ENCODE measurements at regions not wholly inside any gene's neighbourhood (a gene's known extent, or its start where the extent isn't known, plus 50 kb on each side); places are given as distances from the start of the nearest gene placed in this dataset.
"Not testable (repeated sequence)": the region's sequence is repeated elsewhere in the genome, so short reads cannot be mapped to it uniquely, and the experiment has no call there.

DNA sequence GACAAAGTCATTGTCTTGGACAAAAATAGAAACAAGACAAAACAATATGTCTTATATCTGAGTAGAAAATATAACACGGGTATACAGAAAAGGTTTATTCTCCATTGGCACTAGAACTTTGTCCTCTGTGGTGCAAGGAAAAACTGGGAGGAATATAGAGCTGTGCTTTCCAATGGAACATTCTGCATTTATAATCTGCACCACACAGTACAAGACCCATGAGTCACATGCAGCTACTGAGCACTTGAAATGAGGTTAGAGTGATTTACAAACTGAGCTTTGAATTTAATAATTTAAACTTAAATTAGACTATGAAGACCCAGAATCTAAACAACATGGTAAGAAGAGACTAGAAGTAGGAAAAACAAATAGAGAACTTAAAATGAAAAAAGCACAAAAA, 86.1 kb downstream of the RAP2A start:
- no peak for DNase-seq (ENCODE audit: low read depth in 1 of 2, low spot score in 1 of 2)

DNA sequence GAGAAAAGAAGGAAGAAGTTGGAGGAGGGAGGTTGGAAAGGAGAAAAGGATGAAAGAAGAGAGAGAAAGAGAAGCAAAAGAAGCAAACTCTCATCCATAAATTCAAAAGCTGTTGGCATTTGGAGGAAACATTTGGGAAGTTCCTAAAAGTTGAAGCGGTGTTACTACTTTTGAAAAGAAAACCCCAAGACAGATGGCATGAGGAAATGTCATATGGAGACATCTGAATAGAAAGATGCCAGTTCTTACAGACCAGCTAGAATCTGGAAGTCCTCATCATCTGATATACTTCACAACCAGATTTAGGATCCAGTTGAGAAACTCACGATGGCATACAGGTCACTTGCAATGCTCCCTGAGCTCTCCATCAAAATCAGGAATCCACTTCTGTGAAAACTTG, 86.9 kb downstream of the RAP2A start:
- DNase-seq (ENCODE audit: low read depth in 1 of 2, low spot score in 1 of 2) = no peak

DNA sequence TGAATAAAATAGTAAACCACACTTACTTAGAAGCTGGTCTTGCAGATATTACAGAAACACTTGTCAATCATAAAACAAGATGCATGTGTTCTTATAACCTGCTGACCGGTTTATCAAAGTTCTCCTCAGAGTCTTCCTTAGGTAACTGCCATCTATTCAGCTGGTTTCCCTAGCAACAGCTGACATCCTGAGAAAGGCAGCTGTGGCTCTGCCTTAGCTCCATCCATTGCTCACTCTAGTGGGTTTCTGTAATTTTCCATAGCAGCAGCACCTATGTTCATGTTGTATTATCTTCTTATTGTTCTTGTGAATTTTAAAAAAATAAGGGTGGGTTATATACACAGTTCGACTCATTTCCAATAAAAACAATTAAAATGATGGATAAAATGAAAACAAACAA, 87.8 kb downstream of the RAP2A start:
- no peak for DNase-seq (ENCODE audit: low read depth in 1 of 2, low spot score in 1 of 2)

DNA sequence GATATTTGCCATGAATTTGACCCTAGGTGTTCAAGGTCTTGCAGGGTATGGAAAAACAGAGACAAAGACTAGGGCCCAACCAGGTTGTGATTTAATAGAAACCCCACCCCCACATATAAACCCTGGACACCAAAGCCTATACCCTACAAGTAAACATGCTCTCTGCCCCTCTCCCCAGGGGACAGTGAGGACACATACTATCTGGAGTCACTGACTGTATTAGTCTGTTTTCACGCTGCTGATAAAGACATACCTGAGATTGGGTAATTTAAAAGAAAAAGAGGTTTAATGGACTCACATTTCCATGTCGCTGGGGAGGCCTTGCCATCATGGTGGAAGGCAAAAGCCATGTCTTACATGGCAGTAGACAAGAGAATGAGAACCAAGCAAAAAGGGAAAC, 88.3 kb downstream of the RAP2A start:
- DNase-seq (ENCODE audit: low read depth in 1 of 2, low spot score in 1 of 2) = no peak

DNA sequence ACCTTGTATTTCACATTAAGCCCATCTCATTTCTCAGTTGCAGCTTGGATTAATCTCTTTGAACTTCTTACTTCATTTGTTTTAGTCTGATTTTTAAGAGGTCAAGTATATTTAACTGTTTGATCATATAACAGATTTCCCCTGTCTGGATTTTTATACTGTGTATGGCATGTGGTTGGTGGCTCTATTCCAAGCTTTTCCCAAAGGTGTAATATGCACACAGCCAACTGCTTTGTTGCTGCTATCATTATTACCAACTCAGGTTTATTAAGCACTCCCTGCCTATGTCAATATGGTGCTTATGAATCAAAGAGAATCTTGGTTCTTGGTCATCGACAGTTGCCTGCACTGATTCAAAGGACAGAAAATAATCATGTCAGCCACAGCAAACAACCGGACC, 92.6 kb downstream of the RAP2A start:
- DNase-seq (ENCODE audit: low read depth in 1 of 2, low spot score in 1 of 2) = no peak

DNA sequence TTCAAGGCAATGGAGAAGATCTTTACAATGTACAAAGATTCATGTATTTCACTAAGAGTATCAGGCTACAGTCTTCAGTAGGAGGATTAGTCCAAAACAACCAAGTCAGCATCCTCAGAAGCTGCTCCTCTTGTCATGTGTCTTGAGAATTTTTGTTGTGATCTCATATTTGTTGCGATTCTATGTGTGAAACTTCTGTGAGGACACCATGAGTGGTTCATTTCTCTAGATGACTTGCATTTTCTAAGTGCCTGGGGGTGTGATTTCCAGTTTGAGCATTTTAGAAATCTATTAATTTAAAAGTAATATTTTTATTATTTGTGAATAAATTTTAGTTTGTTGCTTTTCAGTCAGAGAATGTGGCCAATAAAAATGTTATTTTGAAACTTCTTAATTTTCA, 94.5 kb downstream of the RAP2A start:
- no peak for DNase-seq (ENCODE audit: low read depth in 1 of 2, low spot score in 1 of 2)

DNA sequence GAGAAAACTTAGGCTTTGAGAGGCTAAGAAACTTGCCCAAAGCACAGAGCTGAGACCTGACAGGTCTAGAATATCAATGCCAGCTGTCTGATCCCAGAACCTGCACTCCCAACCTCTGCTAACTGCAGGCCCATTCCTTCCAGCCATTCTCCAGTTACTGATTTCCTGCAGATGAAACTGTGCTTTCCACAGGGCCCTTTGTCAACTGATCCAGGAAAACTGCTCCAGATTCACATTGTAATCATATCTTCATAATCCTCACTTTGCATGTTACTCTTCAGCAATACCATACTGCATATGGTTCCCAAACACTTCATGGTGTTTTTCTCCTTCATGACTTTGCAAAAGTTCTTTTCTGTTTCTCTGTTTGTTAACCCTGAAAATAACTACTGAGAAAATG, 100.6 kb downstream of the RAP2A start:
- no peak for DNase-seq (ENCODE audit: low read depth in 1 of 2, low spot score in 1 of 2)

DNA sequence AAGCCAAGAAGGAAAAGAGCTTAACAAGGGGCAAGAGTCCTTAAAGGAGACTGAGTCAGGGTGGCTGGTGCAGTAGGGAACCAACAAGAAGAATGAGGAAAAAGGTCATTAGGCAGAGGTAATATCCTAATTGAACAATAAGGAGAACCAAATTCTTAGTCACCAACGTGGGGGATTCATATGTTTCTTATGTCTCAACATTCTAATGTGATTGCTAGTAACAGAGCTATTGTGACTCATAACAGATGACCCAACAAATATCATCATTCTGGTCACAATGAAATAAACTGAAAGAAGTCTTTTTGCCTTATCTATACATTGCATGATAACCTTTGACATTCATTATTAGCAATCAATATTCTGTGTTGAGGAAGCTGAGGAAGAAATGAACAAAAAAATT, 101.6 kb downstream of the RAP2A start:
- DNase-seq (ENCODE audit: low read depth in 1 of 2, low spot score in 1 of 2) = no peak

DNA sequence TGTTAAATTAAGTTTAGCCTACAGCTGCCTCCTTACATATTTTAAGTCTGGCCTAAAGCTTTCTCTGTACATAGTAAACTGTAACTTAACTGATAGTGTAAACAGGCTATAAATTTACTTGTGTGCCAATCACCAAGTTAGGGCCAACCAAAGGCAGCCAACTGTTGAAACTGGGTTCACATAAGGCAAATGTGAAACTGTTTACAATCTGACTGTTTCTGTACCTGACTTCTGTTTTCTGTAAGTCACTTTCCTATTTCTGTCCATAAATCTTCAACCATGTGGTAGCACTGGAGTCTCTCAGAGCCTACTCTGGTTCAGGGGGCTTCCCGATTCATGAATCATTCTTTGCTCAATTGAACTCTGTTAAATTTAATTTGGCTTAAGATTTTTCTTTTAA, 103.1 kb downstream of the RAP2A start:
- no peak for DNase-seq (ENCODE audit: low read depth in 1 of 2, low spot score in 1 of 2)

DNA sequence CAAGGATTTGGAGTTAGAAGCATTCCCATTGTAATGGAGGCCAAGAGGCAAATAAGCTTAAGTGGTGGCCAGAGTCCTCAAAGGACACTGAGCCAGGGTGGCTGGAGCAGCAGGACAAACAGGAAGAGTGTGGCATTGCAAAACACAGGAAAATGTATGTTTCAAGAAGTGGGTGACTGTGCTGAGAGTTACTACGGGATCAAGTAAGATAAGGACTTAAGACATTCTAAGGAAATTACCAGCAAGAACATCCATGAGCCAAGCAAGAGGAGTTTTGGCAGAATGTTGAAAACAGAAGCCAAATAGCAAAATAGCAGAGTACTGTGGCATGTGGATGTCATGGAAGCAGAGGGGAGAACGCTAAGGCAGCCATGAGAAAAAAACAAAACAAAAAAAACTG, 104.2 kb downstream of the RAP2A start:
- DNase-seq (ENCODE audit: low read depth in 1 of 2, low spot score in 1 of 2) = no peak

DNA sequence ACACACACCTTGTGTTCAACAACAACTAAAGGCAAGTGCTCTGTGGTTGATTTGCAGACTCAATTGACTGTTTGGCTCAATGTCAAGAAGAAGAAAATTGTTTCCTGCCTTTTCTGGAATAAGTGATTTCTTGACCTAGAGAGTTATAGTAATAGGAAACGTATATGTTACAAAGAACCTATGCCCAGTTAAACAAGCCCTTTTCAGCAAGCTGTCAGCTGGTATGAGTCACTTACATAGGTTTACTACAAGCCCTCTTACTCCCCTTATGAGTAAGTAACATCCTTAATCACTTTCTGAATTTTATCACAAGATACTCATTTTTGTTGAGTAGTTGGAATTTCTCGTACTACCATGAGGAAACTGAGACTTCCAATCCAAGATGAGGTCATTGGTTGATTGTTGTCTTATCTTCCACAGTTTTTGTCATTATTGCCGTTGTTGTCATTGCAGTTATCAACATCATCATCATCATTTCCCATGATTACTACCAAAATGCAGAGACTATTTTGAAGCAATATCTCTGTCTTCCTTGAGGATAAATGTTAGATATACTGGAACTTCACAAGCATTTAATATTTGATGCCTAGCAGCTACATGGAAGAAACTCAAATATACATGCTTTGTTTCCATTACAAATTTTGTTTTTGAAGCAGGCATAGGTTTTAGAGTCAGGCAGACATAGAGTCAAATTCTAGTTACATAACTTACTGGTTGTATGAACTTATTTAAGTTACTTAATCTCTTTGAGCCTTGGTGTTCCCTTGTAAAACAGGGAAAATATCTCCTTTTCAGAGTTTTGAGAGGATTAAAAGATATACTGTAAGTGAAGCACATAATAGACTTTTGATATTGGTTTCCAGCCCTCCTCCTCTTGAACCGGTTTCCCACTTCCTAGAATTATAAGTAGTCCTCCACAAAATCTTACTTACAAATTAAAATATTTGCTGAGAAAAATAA, 106.0 kb downstream of the RAP2A start:
- no peak for DNase-seq (ENCODE audit: low read depth in 1 of 2, low spot score in 1 of 2)

DNA sequence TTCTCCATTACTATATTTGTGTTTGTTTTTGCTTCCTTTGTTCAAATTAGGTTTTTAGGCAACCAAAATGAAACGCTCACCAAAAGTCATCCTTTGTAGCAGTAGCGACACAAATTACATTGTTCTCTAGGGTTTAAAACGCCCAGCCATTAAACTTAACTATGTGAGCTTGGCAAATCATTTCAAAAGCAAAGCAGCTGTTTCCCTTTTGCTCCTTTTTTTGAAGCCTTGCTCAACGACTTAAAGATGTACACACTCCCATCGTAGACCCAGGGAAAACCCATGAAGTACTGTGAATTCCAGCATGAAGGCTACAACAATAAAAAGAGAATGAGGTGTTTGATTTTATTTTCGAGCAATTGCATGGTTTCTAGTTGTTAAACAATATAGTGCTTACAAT, 106.7 kb downstream of the RAP2A start:
- no peak for DNase-seq (ENCODE audit: low read depth in 1 of 2, low spot score in 1 of 2)

DNA sequence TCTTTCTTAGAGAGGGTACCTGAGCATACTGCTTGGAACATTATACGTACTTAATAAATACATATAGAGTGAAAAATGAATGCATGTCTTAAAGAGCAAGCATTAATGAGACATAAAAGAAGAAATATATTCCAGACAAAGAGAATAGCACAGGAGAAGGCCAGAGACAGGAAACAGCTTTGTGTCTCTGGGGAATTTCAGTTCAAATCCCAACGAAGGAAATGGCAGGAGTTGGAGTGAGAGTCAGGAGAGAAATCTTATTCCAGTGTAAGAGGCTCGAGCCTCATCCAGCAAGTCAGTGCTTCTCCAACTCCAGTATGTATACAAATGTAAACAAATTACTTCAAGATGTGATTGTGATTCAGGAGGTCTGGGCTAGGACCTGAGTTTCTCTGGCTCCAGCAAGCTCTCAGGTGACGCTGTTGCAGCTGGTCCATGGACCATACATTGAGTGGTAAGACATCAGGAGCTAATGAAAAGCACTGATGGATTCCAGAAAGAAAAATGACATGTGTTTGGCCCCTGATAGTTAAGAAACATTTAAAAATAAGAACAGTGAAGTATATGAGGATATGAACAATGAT, 108.2 kb downstream of the RAP2A start:
- DNase-seq (ENCODE audit: low read depth in 1 of 2, low spot score in 1 of 2) = no peak

DNA sequence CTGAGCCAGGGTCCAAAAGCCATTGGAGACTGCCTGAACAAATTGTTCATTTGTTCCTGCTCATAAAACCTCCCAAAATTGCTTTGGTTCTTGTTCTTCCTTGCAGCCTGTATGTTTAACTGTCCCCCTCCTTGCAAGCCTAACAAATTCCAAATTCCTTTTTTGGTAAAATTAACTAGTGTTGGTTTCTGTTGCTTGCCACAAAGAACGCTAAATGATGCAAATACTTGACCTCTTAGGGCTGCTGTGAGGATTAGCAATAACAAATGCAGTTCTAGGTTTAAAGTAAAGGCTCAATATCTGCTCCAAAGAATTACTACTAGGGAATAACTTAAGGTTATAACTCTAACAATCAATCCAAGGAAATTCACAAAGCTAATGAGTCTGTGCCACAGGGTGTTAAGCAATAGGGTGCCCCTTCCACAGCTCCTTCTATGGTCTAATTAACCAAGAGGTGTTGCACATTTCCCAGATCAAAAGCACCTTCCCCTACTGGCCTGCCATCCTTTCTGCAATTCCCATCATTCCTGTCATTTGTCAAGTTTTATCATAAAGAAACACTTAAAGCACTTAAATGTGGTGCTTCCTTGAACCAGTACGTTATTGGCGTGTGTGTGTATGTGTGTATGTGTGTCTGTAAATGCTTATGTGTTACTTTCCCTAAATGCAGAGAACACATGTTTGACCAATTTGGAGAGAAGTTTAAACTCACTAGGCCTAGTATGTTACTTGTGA, 110.2 kb downstream of the RAP2A start:
- DNase-seq (ENCODE audit: low read depth in 1 of 2, low spot score in 1 of 2) = no peak

DNA sequence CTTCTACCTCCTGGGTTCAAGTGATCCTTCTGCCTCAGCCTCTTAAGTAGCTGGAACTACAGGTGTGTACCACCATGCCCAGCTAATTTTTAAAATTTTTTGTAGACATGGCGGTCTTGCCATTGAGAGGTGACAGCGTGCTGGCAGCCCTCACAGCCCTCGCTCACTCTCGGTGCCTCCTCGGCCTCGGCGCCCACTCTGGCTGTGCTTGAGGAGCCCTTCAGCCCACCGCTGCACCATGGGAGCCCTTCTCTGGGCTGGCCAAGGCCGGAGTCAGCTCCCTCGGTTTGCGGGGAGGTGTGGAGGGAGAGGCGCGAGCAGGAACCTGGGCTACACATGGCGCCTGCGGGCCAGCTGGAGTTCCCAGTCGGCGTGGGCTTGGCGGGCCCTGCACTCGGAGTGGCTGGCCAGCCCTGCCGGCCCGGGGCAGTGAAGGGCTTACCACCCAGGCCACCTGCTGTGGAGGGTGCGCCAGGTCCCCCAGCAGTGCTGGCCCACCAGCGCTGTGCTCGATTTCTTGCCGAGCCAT, 111.1 kb downstream of the RAP2A start:
- not testable (repeated sequence) for DNase-seq (ENCODE audit: low read depth in 1 of 2, low spot score in 1 of 2)

DNA sequence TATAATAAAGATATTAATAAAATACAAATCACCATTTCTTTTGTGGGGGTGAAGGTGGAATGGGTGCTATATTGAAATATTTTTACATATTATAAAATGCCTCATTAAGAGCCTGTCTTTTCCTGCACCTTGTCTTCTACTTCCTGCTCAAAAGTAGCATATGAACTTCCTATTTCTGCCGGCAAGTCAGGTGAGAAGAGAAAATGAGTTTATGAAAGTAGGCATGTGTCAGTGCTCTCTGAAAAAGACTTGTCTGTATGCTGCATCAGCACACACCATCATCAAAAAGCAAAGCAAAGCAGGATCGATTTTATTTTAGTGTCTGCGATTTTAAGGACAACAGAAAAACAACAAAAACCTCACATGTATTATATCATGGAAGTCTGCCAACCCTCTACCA, 114.2 kb downstream of the RAP2A start:
- no peak for DNase-seq (ENCODE audit: low read depth in 1 of 2, low spot score in 1 of 2)

DNA sequence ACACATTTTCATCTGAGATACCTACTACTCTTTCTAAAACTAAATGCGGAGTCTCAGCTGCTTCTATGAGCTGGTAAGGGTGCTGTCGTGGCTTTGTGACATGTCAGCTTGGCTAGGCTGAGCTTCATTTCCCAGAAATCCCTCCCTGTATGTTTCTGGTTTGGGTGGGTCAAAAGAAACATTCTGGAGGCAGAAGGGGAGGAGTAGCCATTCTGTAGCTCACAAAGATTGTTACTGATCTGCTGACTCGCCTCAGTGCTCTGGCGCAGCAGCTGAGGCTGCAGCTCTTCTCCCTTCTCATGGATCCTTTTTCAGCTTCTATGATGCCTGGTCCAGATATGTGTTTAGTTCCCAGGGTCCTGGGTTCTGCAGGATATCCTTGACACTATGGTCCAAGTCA, 114.7 kb downstream of the RAP2A start:
- no peak for DNase-seq (ENCODE audit: low read depth in 1 of 2, low spot score in 1 of 2)

DNA sequence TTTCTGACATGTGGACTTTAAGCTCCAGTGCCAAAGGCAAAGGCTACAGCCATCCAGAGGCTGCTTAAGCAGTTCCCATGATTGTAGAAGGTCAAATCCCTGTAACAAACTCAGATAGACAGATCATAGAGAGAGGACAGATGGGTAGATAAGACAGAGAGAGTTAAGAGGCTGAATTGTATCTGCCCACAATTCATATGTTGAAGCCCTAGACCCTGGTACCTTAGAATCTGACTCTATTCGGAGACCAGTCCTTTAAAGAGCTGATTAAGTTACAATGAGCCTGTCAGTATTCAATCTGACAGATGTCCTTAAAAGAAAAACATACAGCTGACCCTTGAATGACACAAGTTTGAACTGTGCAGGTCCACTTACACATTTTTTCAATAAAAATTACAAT, 115.2 kb downstream of the RAP2A start:
- DNase-seq (ENCODE audit: low read depth in 1 of 2, low spot score in 1 of 2) = no peak

DNA sequence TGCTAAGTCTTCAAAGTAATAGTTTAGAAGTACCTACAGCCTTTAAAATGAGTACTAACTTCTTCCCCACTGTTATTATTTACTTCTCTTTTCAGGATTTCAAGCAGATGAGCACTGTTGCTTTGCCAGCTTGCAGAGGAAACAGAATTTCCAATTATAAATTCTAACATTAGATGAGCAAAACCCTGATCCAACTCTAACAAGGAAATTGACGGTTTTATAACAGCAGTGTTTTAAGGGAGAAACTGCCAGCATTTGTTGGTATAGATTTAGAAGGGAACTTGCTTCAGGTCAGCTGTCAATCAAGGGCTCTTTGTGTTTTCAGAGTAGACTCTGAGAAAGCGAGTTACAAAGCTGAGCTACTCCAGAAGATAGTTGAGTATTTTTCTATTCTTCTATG, 120.5 kb downstream of the RAP2A start:
- no peak for DNase-seq (ENCODE audit: low read depth in 1 of 2, low spot score in 1 of 2)

DNA sequence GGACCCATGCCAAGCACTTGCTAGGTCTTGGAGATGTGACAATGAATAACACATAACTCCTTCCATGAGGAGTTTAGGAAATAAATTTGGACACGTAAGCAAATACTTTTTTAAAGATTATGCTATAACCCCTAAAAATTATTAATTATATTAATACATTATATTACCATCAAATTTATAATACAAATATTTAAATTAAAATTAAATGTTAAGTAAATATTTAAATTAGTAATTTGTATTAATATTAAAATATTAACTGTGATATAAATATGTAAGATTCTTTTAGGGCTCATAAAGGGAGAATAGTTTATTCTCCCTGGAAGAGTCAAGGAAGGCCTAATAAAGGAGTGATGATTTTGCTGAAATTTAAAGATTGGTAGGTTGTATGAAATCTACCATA, 121.1 kb downstream of the RAP2A start:
- no peak for DNase-seq (ENCODE audit: low read depth in 1 of 2, low spot score in 1 of 2)

DNA sequence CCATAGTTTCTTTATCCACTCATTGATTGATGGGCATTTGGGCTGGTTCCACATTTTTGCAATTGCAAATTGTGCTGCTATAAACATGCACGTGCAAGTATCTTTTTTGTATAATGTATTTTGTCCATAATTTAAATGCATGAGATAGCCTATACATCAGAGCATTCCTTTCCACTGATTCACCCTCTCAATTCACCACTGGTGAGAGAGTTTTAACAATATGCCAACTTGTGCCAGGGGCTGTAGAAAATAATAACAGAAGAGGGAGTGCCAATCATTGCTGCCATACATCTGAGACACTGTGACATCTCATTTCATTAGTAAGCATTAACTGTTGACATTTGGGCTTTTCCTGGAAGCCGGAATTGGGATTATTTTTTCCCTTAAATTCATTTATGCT, 125.1 kb downstream of the RAP2A start:
- no peak for DNase-seq (ENCODE audit: low read depth in 1 of 2, low spot score in 1 of 2)

DNA sequence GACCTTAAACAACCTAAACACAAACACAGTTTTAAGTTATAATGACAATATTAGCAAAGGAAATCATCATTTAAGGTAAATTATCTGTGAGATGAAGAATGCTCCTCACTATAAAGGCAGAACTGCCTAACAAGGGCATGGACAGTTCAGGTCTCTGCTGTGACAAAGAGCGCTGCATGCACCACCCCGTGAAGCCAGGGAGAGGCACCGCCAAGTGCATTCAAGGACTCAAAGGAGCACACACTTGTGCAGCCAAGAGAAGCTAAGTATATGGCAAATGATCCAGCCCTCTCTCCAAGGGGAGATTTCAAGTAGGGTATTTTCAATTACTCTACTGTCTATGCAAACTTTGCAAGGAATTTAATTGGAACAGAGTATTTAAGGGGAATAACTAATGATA, 126.0 kb downstream of the RAP2A start:
- DNase-seq (ENCODE audit: low read depth in 1 of 2, low spot score in 1 of 2) = no peak
